ENCODE measurements at regions not wholly inside any gene's neighbourhood (a gene's known extent, or its start where the extent isn't known, plus 50 kb on each side); places are given as distances from the start of the nearest gene placed in this dataset.

DNA sequence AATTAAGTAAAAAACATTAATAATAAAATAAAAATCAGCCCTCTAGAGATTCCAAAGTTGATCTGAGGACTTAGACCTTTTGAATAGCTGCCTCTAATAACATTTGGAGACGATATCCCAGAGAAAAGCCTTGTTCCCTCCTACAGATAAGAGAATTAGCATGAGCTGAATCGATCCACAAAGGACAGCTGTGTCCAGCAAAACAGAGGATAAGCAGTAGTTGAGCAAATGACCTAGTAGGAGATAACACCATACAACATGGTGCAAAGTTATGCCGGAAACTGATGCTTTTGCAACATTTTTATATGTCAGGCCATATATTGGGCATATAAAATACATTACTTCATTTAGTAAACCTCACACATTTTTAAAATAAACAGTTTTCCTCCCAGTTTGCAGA, 212.2 kb upstream of the PRR16 start:
- Histone ChIP-seq H3K36me3 (no peaks in the 10 kb centered on the region), H3K4me1 (no peaks in the 10 kb centered on the region), H3K27ac (no peak overlapping the region), H3K27me3 (no peaks in the 10 kb centered on the region), H3K4me3 (no peak overlapping the region), H3K9me3 (no peaks in the 10 kb centered on the region)
- ATAC-seq (no peak), DNase-seq (no peak)
- WGBS (ENCODE audit: insufficient coverage, low coverage, low lambda C conversion rate, missing lambda C conversion rate): 24% methylated on average over 3 of the region's 3 CpGs
- no peak for TF ChIP-seq POLR2A (IDR thresholded peaks at IDR 0.05)
- TF ChIP-seq, protein P1, sequence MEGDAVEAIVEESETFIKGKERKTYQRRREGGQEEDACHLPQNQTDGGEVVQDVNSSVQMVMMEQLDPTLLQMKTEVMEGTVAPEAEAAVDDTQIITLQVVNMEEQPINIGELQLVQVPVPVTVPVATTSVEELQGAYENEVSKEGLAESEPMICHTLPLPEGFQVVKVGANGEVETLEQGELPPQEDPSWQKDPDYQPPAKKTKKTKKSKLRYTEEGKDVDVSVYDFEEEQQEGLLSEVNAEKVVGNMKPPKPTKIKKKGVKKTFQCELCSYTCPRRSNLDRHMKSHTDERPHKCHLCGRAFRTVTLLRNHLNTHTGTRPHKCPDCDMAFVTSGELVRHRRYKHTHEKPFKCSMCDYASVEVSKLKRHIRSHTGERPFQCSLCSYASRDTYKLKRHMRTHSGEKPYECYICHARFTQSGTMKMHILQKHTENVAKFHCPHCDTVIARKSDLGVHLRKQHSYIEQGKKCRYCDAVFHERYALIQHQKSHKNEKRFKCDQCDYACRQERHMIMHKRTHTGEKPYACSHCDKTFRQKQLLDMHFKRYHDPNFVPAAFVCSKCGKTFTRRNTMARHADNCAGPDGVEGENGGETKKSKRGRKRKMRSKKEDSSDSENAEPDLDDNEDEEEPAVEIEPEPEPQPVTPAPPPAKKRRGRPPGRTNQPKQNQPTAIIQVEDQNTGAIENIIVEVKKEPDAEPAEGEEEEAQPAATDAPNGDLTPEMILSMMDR (IDR thresholded peaks at IDR 0.05): no peak
- intact Hi-C loops (cut with DNase I): no loop called here

DNA sequence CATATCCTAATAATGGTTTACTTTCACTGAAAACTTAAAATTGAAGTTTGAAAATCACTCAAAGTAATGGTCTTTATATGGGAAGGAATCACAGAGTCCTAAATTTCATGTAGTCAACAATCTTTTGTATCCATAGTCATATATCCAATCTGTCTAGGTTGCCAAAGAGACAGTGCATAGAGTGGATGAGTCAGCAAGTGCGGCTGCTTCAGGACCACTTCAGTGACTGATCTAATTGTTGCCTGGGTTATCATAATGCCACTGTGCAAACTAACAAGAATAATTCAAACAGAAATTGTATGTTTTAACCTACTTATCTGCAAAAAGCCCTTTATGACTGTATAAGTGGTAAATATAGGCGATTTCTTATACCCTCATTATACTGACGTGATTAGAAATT, 211.3 kb upstream of the PRR16 start:
- intact Hi-C loops (cut with DNase I): no loop called here
- TF ChIP-seq POLR2A (IDR thresholded peaks at IDR 0.05): no peak
- TF ChIP-seq, protein P1 (IDR thresholded peaks at IDR 0.05): no peak
- Histone ChIP-seq H3K9me3 (no peaks in the 10 kb centered on the region), H3K4me1 (no peaks in the 10 kb centered on the region), H3K36me3 (no peaks in the 10 kb centered on the region), H3K27me3 (no peaks in the 10 kb centered on the region), H3K4me3 (no peak overlapping the region), H3K27ac (no peak overlapping the region)
- WGBS (ENCODE audit: insufficient coverage, low coverage, low lambda C conversion rate, missing lambda C conversion rate): 53% methylated on average over 3 of the region's 3 CpGs
- DNase-seq: no peak
- no peak for ATAC-seq

DNA sequence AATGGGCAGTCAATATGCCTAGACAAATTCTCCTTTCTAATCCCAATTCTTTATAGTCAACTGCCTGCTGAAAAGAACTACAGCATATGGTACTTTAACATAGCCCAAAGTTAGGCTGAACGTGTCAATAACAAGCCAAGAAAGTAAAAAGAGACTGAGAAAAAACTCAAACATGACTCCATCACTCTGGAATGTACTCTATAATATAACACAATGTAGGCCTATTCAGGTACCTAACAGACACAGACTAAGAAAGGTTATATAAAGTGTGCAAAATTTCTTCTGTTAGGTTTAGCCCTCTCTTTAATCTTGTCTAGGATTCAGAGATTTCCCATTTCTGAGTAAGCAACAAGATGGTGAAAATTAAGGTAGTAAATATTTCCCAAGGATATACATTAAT, 209.7 kb upstream of the PRR16 start:
- H3K36me3 ChIP-seq: no peaks in the 10 kb centered on the region
- TF ChIP-seq, protein P1 (IDR thresholded peaks at IDR 0.05): no peak
- no peak for TF ChIP-seq POLR2A (IDR thresholded peaks at IDR 0.05)
- DNase-seq (no peak), ATAC-seq (no peak)
- no peaks in the 10 kb centered on the region for H3K4me1 ChIP-seq
- WGBS (ENCODE audit: insufficient coverage, low coverage, low lambda C conversion rate, missing lambda C conversion rate): 22% methylated on average over 1 of the region's 1 CpG
- no peaks in the 10 kb centered on the region for H3K9me3 ChIP-seq
- H3K27ac ChIP-seq: no peak overlapping the region
- intact Hi-C loops (cut with DNase I): no loop called here
- H3K4me3 ChIP-seq: no peak overlapping the region
- H3K27me3 ChIP-seq: no peaks in the 10 kb centered on the region

DNA sequence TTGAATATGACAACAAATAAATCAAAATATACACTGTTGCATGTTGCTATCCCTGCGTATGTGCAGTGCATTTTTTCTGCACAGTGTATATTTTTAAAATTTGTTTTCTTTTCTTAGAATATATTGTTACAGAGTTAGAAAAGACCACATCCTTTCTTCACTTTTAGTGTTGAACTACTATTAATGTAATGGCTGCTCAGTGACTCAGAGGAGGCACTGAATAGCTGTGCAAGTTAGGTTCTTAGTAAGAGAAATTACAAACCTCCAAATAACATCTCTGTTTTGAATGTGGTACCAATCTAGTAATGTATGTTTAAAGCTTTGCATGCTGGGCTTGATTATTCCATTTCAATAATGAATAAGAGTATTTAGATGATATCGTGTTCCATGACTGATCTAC, 208.9 kb upstream of the PRR16 start:
- 48% methylated on average over 2 of the region's 2 CpGs for WGBS (ENCODE audit: insufficient coverage, low coverage, low lambda C conversion rate, missing lambda C conversion rate)
- Histone ChIP-seq H3K27ac (no peak overlapping the region), H3K4me3 (no peak overlapping the region), H3K27me3 (no peaks in the 10 kb centered on the region), H3K9me3 (no peaks in the 10 kb centered on the region), H3K4me1 (no peaks in the 10 kb centered on the region), H3K36me3 (no peaks in the 10 kb centered on the region)
- intact Hi-C loops (cut with DNase I): no loop called here
- no peak for DNase-seq
- no peak for ATAC-seq
- no peak for TF ChIP-seq POLR2A (IDR thresholded peaks at IDR 0.05)
- TF ChIP-seq, protein P1 (IDR thresholded peaks at IDR 0.05): no peak

DNA sequence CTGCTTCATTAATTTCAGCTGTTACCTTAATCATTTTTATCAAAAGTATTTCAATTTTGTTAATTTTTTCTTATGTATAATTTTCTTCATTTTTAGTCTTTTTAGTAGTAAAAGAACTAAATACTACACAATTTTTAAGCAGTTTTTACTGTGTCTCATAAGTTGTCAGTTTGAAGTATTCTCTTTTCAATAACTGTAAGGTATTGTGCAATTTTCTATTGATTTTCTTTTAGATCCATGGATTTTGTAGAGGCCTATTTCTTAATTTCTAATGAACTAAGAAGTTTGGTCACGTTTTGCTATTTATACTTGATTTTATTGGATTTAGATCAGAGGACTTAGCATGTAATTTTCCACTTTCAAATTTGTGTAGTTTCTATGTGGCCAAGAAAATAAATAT, 207.7 kb upstream of the PRR16 start:
- Histone ChIP-seq H3K36me3 (no peaks in the 10 kb centered on the region), H3K27ac (no peak overlapping the region), H3K4me3 (no peak overlapping the region), H3K27me3 (no peaks in the 10 kb centered on the region), H3K9me3 (no peaks in the 10 kb centered on the region), H3K4me1 (no peaks in the 10 kb centered on the region)
- DNase-seq: no peak
- TF ChIP-seq, protein P1 (IDR thresholded peaks at IDR 0.05): no peak
- no peak for TF ChIP-seq POLR2A (IDR thresholded peaks at IDR 0.05)
- no peak for ATAC-seq
- intact Hi-C loops (cut with DNase I): no loop called here
- WGBS (ENCODE audit: insufficient coverage, low coverage, low lambda C conversion rate, missing lambda C conversion rate): 13% methylated on average over 1 of the region's 1 CpG

All from right lobe of liver (tissue), 6 donors.